Thyroid gland (tissue), 4 donors: ENCODE measurements at regions not wholly inside any gene's neighbourhood (a gene's known extent, or its start where the extent isn't known, plus 50 kb on each side); places are given as distances from the start of the nearest gene placed in this dataset.

ENCODE experiments used
- POLR2A ChIP-seq, 2 donors: fragments of 450-650 bp; IDR thresholded peaks; one replicate each; pipeline ENCODE4 v1.6.1; 2017; ENCODE audit warnings: antibody characterized with exemption in 2 of 2, mild to moderate bottlenecking in 2 of 2, moderate library complexity in 1 of 2
- TF ChIP-seq, protein P1 (sequence below), 6 experiments: fragments of 200-600 bp in 3 of 6; fragments of 450-650 bp in 3 of 6; sonication (generic) in 3 of 6; IDR thresholded peaks; one replicate each; pipeline ENCODE4 v1.5.1; 2016 to 2019; ENCODE audit warnings: antibody characterized with exemption in 6 of 6, mild to moderate bottlenecking in 2 of 6, inconsistent platforms in 1 of 6, moderate library complexity in 1 of 6

- TF ChIP-seq, protein P1, sequence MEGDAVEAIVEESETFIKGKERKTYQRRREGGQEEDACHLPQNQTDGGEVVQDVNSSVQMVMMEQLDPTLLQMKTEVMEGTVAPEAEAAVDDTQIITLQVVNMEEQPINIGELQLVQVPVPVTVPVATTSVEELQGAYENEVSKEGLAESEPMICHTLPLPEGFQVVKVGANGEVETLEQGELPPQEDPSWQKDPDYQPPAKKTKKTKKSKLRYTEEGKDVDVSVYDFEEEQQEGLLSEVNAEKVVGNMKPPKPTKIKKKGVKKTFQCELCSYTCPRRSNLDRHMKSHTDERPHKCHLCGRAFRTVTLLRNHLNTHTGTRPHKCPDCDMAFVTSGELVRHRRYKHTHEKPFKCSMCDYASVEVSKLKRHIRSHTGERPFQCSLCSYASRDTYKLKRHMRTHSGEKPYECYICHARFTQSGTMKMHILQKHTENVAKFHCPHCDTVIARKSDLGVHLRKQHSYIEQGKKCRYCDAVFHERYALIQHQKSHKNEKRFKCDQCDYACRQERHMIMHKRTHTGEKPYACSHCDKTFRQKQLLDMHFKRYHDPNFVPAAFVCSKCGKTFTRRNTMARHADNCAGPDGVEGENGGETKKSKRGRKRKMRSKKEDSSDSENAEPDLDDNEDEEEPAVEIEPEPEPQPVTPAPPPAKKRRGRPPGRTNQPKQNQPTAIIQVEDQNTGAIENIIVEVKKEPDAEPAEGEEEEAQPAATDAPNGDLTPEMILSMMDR (IDR thresholded peaks at IDR 0.05): no peak
- no peak for TF ChIP-seq POLR2A (IDR thresholded peaks at IDR 0.05)
These were observed 906.6 kb upstream of the KLHL29 start for GRCh38 chr2:22478329-22478728.
